ENCODE measurements at regions not wholly inside any gene's neighbourhood (a gene's known extent, or its start where the extent isn't known, plus 50 kb on each side); places are given as distances from the start of the nearest gene placed in this dataset.

DNA sequence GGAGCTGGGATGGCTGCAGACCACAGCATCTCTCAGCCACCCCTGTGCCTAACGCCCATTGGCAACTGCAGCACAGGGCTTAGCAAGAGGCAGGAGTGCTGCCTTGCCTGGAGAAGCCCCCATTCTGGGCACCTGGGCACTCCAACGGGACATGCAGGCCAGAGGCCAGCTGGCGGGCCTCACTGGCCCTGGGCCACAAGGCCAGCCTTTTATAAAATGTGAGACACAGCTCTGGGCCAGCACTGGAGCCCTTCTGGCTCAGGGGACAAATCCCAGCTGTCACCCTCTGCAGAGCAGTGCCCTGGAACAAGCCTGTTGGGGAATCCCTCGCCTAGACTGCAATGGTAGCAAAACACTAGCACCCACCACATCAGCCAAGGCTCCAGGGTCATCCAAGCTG lies 171.8 kb downstream of the WSCD1 start:
- intact Hi-C loops (cut with DNase I; ENCODE audit: low total_unique reads), result no loop called here
- H3K36me3 ChIP-seq, result no peaks in the 10 kb centered on the region
- 46 to 63% (median 54%) methylated on average over 3 to 4 of the region's 4 CpGs for WGBS, 5 donors
- TF ChIP-seq POLR2A (IDR thresholded peaks at IDR 0.05) (no peak), POLR2AphosphoS5 (IDR thresholded peaks at IDR 0.05) (no peak), EP300 (IDR thresholded peaks at IDR 0.05) (no peak)
- TF ChIP-seq, protein P1, sequence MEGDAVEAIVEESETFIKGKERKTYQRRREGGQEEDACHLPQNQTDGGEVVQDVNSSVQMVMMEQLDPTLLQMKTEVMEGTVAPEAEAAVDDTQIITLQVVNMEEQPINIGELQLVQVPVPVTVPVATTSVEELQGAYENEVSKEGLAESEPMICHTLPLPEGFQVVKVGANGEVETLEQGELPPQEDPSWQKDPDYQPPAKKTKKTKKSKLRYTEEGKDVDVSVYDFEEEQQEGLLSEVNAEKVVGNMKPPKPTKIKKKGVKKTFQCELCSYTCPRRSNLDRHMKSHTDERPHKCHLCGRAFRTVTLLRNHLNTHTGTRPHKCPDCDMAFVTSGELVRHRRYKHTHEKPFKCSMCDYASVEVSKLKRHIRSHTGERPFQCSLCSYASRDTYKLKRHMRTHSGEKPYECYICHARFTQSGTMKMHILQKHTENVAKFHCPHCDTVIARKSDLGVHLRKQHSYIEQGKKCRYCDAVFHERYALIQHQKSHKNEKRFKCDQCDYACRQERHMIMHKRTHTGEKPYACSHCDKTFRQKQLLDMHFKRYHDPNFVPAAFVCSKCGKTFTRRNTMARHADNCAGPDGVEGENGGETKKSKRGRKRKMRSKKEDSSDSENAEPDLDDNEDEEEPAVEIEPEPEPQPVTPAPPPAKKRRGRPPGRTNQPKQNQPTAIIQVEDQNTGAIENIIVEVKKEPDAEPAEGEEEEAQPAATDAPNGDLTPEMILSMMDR (IDR thresholded peaks at IDR 0.05), result no peak
- H3K4me1 ChIP-seq, result no peaks in the 10 kb centered on the region
- no peak for DNase-seq
- no peak overlapping the region for H3K4me3 ChIP-seq
- peaks cover 0 to 42% (median 0%) of the 10 kb centered on the region in 3 donors for H3K27me3 ChIP-seq
- no peaks in the 10 kb centered on the region for H3K9me3 ChIP-seq
- no peak overlapping the region for H3K27ac ChIP-seq

DNA sequence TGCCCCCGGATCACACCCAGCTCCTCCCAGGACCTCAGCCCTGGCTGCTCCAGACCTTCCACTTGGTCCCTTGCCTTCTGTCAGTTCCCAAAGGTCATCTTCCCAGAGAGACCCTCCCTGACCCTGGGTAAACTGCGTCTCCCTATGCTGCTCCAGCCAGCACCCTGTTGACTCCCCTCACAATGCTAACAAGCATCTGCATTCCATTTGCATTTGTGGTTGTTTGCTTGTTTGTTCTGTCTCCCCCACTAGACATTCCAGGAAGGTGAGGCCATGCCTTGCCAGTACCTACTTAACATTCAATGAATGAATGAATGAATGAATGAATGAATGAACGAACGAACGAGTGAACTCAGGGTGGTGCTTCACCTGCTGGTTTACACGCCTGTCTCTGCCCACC lies 171.2 kb downstream of the WSCD1 start:
- intact Hi-C loops (cut with DNase I; ENCODE audit: low total_unique reads), result no loop called here
- TF ChIP-seq EP300 (IDR thresholded peaks at IDR 0.05), result no peak
- no peak for TF ChIP-seq POLR2A (IDR thresholded peaks at IDR 0.05)
- TF ChIP-seq POLR2AphosphoS5 (IDR thresholded peaks at IDR 0.05), result no peak
- TF ChIP-seq, protein P1 (IDR thresholded peaks at IDR 0.05), result no peak
- H3K27ac ChIP-seq, result no peak overlapping the region
- 33 to 59% (median 48%) methylated on average over 6 of the region's 6 CpGs for WGBS, 5 donors
- H3K4me1 ChIP-seq, result no peaks in the 10 kb centered on the region
- H3K36me3 ChIP-seq, result no peaks in the 10 kb centered on the region
- H3K9me3 ChIP-seq, result no peaks in the 10 kb centered on the region
- DNase-seq, result no peak
- peaks cover 0 to 42% (median 0%) of the 10 kb centered on the region in 3 donors for H3K27me3 ChIP-seq
- H3K4me3 ChIP-seq, result no peak overlapping the region

DNA sequence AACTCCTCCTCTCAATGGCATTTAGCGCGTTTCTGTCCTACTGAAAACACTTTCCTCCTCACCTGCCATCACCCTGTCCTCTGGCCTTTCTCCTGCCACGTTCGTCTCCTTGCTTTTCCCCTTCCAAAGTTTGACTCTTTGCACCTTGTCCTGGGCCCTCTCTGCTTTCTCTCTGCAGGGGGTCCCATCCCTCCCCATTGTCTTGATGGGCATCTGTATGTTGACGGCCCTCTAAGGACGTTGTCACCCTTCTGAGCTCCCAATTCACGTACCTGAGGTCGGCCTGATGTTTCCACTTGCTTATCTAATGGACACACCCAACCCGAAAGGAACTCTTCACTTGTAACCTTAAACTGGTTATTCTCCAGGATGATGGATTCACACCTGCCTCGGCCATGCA lies 170.4 kb downstream of the WSCD1 start:
- no peaks in the 10 kb centered on the region for H3K4me1 ChIP-seq
- peaks cover 0 to 42% (median 0%) of the 10 kb centered on the region in 3 donors for H3K27me3 ChIP-seq
- H3K36me3 ChIP-seq, result no peaks in the 10 kb centered on the region
- intact Hi-C loops (cut with DNase I; ENCODE audit: low total_unique reads), result no loop called here
- 51 to 68% (median 60%) methylated on average over 10 of the region's 10 CpGs for WGBS, 5 donors
- no peaks in the 10 kb centered on the region for H3K9me3 ChIP-seq
- no peak for DNase-seq
- H3K27ac ChIP-seq, result no peak overlapping the region
- TF ChIP-seq, protein P1 (IDR thresholded peaks at IDR 0.05), result no peak
- TF ChIP-seq EP300 (IDR thresholded peaks at IDR 0.05) (no peak), POLR2AphosphoS5 (IDR thresholded peaks at IDR 0.05) (no peak), POLR2A (IDR thresholded peaks at IDR 0.05) (no peak)
- H3K4me3 ChIP-seq, result no peak overlapping the region

DNA sequence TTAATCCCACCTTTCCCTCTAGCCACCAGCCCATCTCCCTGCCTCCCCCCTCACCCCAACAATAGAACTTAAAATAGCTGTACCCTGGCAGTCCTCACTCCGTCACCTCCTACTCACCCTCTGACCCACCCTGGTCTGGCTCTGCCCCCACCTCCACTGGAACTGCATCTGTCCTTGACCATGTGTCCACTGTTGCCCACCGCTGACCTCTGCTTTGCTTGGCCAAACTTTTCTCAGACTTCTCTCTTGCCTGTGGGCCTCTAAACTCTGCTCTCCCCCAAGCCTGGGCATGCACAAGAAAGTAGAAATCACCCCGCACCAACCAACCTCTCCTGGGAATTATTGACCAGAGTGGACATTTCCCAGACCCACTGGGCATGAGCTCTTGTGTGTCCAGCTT lies 169.8 kb downstream of the WSCD1 start:
- intact Hi-C loops (cut with DNase I; ENCODE audit: low total_unique reads), result no loop called here
- TF ChIP-seq POLR2AphosphoS5 (IDR thresholded peaks at IDR 0.05) (no peak), POLR2A (IDR thresholded peaks at IDR 0.05) (no peak), EP300 (IDR thresholded peaks at IDR 0.05) (no peak)
- TF ChIP-seq, protein P1 (IDR thresholded peaks at IDR 0.05), result no peak
- no peaks in the 10 kb centered on the region for H3K4me1 ChIP-seq

More for the DNA sequence above, 169.8 kb downstream of the WSCD1 start:
- Histone ChIP-seq H3K36me3 (no peaks in the 10 kb centered on the region), H3K9me3 (no peaks in the 10 kb centered on the region), H3K4me3 (no peak overlapping the region), H3K27ac (no peak overlapping the region), H3K27me3 (peaks cover 0 to 42% (median 0%) of the 10 kb centered on the region in 3 donors)
- no peak for DNase-seq
- WGBS, 5 donors, result 61 to 87% (median 79%) methylated on average over 3 of the region's 3 CpGs

Data from stomach (tissue), 8 donors.